ENCODE measurements at regions not wholly inside any gene's neighbourhood (a gene's known extent, or its start where the extent isn't known, plus 50 kb on each side); places are given as distances from the start of the nearest gene placed in this dataset.

DNA sequence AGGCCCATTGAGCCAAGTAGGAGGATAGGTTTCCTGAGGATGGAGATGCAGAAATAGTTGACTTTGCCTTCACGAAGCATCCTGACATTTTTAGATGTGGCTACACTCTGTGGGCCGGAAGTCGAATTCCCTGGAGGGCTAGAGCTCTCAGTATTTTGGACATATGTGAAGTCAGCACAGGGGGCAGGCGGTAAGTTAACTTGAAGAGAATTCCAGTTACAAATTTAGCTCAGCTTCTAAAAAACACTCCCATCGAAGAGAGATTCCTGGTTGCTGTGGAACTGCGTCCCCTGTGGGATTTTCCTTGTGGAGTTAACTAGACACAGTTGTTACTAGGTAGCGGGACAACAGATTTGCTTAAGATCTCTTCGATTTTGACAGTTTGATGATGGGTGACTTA is 161.9 kb upstream of the RGMA start:
- H2BK120ac ChIP-seq (replicated peaks; ENCODE audit: low read depth, low read length) = no peak overlapping the region
- peaks cover 0 to 3% (median 0%) of the 10 kb centered on the region in 4 experiments; a peak in 1 of 7 replicates for H3K4me1 ChIP-seq (replicated peaks in 1 of 4; ENCODE audit: control insufficient read depth in 3 of 4, insufficient read depth in 4 of 4, low read length in 3 of 4)
- H4K91ac ChIP-seq (replicated peaks; ENCODE audit: insufficient read length, low read length) = no peak overlapping the region
- CTCF ChIA-PET (ENCODE audit: partially characterized antibody) = interaction anchor here (1.2 to 1.7 kb wide), 2 partner anchors 13 to 163 kb away, joined by 3 to 6 read pairs; no protein-coding TSS in a partner anchor
- H3K4me2 ChIP-seq (ENCODE audit: insufficient read depth in 1 of 2, low read depth in 2 of 2, low read length in 2 of 2) = no peak overlapping the region
- H3K56ac ChIP-seq (replicated peaks; ENCODE audit: insufficient read length, low read depth, low read length) = no peak overlapping the region
- H3K27me3 ChIP-seq (replicated peaks in 1 of 4; ENCODE audit: control insufficient read depth in 3 of 4, extremely low read depth in 1 of 4, insufficient read depth in 3 of 4, low read length in 3 of 4) = no peaks in the 10 kb centered on the region; a peak in 1 of 7 replicates
- H2BK12ac ChIP-seq (ENCODE audit: low read depth, low read length) = no peak overlapping the region
- DNase-seq (ENCODE audit: low read depth in 1 of 2, low spot score in 2 of 2) (no peak), FAIRE-seq (no peak)
- H3K14ac ChIP-seq (ENCODE audit: insufficient read length) = no peak overlapping the region
- no peaks in the 10 kb centered on the region for H3K9me3 ChIP-seq (ENCODE audit: insufficient read depth in 2 of 2, low read depth in 1 of 2, low read length in 1 of 2)
- no peak overlapping the region for H3K9ac ChIP-seq (replicated peaks in 1 of 4; ENCODE audit: extremely low read depth in 1 of 4, low read depth in 3 of 4, low read length in 3 of 4)
- WGBS, 2 experiments (ENCODE audit: extremely low coverage in 1 of 2, insufficient coverage in 1 of 2, insufficient read length in 1 of 2, insufficient replicate concordance in 2 of 2, low coverage in 1 of 2, low lambda C conversion rate in 2 of 2, missing lambda C conversion rate in 1 of 2) = 91% methylated on average over 8 of the region's 8 CpGs; no CpG with 5 or more reads in 1 of the 2 experiments
- no peaks in the 10 kb centered on the region for H4K20me1 ChIP-seq (replicated peaks in 1 of 2; ENCODE audit: control insufficient read depth in 1 of 2, insufficient read depth in 2 of 2, low read length in 2 of 2)
- no peaks in the 10 kb centered on the region for H3K79me1 ChIP-seq (ENCODE audit: low read depth, low read length)
- no peaks in the 10 kb centered on the region for H3K79me2 ChIP-seq (ENCODE audit: control insufficient read depth in 1 of 2, insufficient read depth in 2 of 2, low read length in 2 of 2)
- no peak overlapping the region for H2BK15ac ChIP-seq (ENCODE audit: low read length)
- POLR2A ChIA-PET (ENCODE audit: partially characterized antibody) = no interaction called here
- H3K4ac ChIP-seq (replicated peaks; ENCODE audit: insufficient read length, low read depth, low read length) = no peak overlapping the region
- no peak overlapping the region for H4K8ac ChIP-seq (ENCODE audit: extremely low read depth, insufficient read depth, low read length)
- H2AFZ ChIP-seq (ENCODE audit: low read length) = no peak overlapping the region
- H2BK20ac ChIP-seq (ENCODE audit: low read length) = no peak overlapping the region
- H2AK5ac ChIP-seq (ENCODE audit: low read depth, low read length) = no peak overlapping the region
- H3K27ac ChIP-seq (ENCODE audit: low read depth, low read length) = no peak overlapping the region
- H2BK5ac ChIP-seq (ENCODE audit: low read depth, low read length) = no peak overlapping the region
- H3K23me2 ChIP-seq (ENCODE audit: low read depth, low read length) = no peaks in the 10 kb centered on the region
- no peak overlapping the region for H4K5ac ChIP-seq (ENCODE audit: insufficient read length, low read depth, low read length)
- H3K36me3 ChIP-seq (ENCODE audit: control insufficient read depth in 2 of 4, insufficient read depth in 4 of 4, low read length in 3 of 4) = no peaks in the 10 kb centered on the region
- H3K23ac ChIP-seq (ENCODE audit: insufficient read length) = no peak overlapping the region
- H3K18ac ChIP-seq (ENCODE audit: extremely low read depth, low read length) = no peak overlapping the region
- no peak overlapping the region for H3K4me3 ChIP-seq (ENCODE audit: extremely low read depth in 1 of 4, insufficient read depth in 2 of 4, low read depth in 3 of 4, low read length in 4 of 4)
- TF ChIP-seq JUN (IDR thresholded peaks at IDR 0.05; ENCODE audit: low read depth, low read length) (no peak), TAF7 (optimal IDR thresholded peaks at IDR 0.05; ENCODE audit: borderline replicate concordance, low read depth, low read length) (no peak)

All from H1 (cell line).